Epithelial cell of esophagus (primary cell): ENCODE measurements at regions not wholly inside any gene's neighbourhood (a gene's known extent, or its start where the extent isn't known, plus 50 kb on each side); places are given as distances from the start of the nearest gene placed in this dataset.
A peak's percentile ranks its signal among the peaks of the same experiment; 100 is the strongest.

ENCODE experiments used
- DNase-seq: peaks from one replicate; pipeline ENCODE4 v3.0.0; 2010; ENCODE audit warnings: low read depth
- H3K4me3 ChIP-seq: 2 replicates; pipeline ENCODE4 v1.5.1; 2011; ENCODE audit warnings: mild to moderate bottlenecking, low read length, control low read depth
- CTCF ChIP-seq: IDR thresholded peaks from 2 replicates; pipeline ENCODE4 v1.5.1; 2011; ENCODE audit warnings: low read depth, mild to moderate bottlenecking, low read length, control low read depth, inconsistent platforms; ENCODE audit not compliant: insufficient read depth; ENCODE audit errors: missing control alignments

- no peak for TF ChIP-seq CTCF
- no peak overlapping the region for H3K4me3 ChIP-seq
- no peak for DNase-seq
Measured at GRCh38 chr13:87867426-87867825, 196.3 kb downstream of the SLITRK5 start.

GRCh38 chr13:87868731-87869130 is 197.6 kb downstream of the SLITRK5 start:
- no peak overlapping the region for H3K4me3 ChIP-seq
- no peak for TF ChIP-seq CTCF
- DNase-seq, result no peak

GRCh38 chr13:87872813-87873212 is 201.6 kb downstream of the SLITRK5 start:
- TF ChIP-seq CTCF, result no peak
- DNase-seq, result no peak
- H3K4me3 ChIP-seq, result no peak overlapping the region

- H3K4me3 ChIP-seq, result no peak overlapping the region
- TF ChIP-seq CTCF, result no peak
- DNase-seq, result no peak
Measured at GRCh38 chr13:87877477-87877876, 206.3 kb downstream of the SLITRK5 start.

GRCh38 chr13:87878706-87879105 is 207.5 kb downstream of the SLITRK5 start:
- no peak overlapping the region for H3K4me3 ChIP-seq
- TF ChIP-seq CTCF, result no peak
- DNase-seq, result no peak

GRCh38 chr13:87884884-87885283 is 213.7 kb downstream of the SLITRK5 start:
- DNase-seq, result peak; percentile 9
- no peak for TF ChIP-seq CTCF
- no peak overlapping the region for H3K4me3 ChIP-seq

- no peak for TF ChIP-seq CTCF
- no peak for DNase-seq
- H3K4me3 ChIP-seq, result no peak overlapping the region
Measured at GRCh38 chr13:87887459-87888123, 216.4 kb downstream of the SLITRK5 start.
